GM20000 (cell line): ENCODE measurements at regions not wholly inside any gene's neighbourhood (a gene's known extent, or its start where the extent isn't known, plus 50 kb on each side); places are given as distances from the start of the nearest gene placed in this dataset.

Experiments
- DNase-seq: peaks from one replicate; pipeline ENCODE4 v3.0.0; 2012; ENCODE audit warnings: low spot score
- TF ChIP-seq, protein P1 (sequence below): IDR thresholded peaks from 2 replicates; pipeline ENCODE4 v1.5.1; 2012; ENCODE audit warnings: mild to moderate bottlenecking, control low read depth; ENCODE audit errors: extremely low read depth, missing control alignments

DNA sequence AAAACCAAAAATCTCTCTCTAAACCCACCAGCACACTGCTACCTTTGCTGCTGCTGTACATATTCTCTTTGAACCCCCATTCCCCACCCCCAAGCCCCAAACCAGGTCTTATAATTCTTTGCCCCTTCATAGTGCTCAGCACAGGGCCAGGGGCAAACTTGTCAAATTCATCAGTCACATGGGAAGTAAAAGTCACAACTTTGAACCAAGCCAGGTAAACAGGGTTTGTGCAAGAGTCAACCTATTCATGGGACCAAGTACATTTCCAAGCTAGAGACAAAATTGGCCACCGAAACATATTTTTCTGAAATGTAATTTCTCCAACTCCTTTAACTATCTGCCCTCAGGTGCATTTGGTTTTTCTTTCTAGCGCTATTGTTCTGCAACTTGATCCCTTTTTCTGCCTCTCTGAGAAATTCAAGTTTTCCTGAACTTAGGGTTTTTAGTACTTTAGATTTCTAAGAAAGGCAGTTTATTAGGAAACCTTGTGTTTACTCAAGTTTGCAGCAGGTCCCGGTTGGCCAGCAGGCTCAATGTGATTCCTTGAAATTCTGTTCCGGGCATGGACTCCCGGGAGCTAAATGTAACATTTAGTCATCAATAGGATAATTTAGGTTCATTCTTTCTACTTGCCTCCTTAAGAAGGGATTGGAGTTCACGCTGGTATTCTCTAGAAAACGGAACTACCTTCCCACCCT, 230.5 kb downstream of the EFCAB11 start:
- TF ChIP-seq, protein P1, sequence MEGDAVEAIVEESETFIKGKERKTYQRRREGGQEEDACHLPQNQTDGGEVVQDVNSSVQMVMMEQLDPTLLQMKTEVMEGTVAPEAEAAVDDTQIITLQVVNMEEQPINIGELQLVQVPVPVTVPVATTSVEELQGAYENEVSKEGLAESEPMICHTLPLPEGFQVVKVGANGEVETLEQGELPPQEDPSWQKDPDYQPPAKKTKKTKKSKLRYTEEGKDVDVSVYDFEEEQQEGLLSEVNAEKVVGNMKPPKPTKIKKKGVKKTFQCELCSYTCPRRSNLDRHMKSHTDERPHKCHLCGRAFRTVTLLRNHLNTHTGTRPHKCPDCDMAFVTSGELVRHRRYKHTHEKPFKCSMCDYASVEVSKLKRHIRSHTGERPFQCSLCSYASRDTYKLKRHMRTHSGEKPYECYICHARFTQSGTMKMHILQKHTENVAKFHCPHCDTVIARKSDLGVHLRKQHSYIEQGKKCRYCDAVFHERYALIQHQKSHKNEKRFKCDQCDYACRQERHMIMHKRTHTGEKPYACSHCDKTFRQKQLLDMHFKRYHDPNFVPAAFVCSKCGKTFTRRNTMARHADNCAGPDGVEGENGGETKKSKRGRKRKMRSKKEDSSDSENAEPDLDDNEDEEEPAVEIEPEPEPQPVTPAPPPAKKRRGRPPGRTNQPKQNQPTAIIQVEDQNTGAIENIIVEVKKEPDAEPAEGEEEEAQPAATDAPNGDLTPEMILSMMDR, result no peak

DNA sequence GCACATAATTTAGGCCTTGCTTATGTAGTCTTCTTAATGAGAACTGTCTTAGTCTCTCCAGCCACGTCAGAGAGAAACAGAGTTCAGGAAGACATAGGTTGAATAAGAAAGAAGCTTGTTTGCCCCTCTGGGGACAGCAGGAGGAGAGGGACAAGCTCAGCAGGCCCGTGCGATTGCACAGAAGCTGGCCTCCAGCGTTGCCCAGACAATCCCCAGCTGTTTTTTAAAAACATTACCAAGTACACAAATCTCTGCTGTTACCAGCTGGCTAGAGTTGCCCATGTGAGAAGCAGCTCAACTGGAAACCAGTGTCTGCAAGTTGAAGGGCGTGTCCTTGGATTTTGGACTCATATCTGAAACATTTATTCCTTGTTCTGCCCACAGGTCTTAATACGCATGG, 232.6 kb downstream of the EFCAB11 start:
- DNase-seq, result no peak
- TF ChIP-seq, protein P1, result no peak

More for the DNA sequence above, 230.5 kb downstream of the EFCAB11 start:
- DNase-seq, result no peak

DNA sequence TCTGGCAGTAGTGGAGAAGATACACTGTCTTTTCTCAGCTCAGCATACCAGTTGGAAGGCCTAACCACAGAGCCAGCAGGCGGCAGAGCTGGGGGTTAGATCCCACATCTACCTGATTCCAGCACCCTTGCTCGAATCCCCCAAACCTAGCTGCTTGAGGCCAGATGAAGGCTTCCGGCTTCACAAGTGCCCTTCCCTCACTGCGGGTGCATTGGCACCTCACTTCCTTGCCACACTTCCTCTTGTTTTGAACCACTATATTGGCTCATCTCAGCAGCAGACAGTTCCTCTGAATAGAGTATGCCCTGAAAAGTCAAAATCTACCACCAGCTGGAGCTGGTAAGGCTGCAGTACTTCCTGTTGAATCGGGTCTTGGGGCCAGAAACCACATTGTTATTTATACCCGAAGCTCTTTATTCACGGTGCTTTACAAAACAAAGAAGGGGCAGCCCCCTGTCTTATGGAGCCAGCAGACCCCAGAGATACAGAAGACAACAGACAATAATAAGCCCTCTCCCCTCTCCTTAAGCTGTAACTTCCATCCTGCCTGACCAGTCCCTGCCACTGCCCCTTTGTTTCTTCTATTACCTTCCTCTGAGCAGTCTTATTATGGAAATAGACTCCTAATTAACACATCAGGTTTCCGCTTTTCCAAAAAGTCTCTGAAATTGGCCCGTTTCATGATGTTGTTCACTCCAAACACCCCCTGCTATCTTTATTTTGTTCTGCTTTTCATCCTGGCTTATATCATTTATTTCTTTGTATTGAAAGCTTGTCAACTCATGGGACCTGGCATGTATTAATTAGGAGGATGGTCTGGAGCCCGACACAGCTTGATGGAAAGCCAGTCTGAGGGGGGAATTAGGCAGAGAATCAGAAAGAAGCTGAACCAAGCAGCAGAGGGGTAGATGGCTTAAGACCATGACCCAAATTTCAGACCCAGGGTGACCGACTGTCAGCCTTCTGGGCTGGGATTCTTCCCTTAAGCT, 233.5 kb downstream of the EFCAB11 start:
- peak; percentile 36 for DNase-seq
- TF ChIP-seq, protein P1, result no peak

DNA sequence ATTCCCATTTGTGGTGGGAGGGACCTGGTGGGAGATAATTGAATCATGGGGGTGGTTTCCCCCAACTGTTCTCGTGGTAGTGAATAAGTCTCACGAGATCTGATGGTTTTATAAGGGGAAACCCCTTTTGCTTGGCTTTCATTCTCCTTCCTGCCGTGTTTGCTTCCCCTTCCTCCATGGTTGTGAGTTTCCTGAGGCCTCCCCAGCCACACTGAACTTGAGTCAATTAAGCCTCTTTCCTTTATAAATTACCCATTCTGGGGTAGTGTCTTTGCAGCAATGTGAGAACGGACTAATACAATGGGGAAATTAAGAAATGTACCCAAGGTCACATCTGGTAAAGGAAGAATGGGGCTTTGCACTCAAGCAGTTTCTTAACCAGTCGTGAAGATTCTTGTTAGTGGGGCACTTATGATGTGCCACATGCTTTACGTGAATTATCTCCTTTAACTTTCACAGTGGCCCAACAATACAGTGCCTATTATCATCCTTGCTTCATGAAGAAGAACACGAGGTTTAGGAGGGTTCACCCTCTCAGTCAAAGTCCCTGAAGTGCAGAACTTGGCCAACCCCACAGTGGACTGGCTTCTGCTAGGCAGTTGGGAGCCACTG, 234.3 kb downstream of the EFCAB11 start:
- no peak for DNase-seq
- TF ChIP-seq, protein P1, result no peak

DNA sequence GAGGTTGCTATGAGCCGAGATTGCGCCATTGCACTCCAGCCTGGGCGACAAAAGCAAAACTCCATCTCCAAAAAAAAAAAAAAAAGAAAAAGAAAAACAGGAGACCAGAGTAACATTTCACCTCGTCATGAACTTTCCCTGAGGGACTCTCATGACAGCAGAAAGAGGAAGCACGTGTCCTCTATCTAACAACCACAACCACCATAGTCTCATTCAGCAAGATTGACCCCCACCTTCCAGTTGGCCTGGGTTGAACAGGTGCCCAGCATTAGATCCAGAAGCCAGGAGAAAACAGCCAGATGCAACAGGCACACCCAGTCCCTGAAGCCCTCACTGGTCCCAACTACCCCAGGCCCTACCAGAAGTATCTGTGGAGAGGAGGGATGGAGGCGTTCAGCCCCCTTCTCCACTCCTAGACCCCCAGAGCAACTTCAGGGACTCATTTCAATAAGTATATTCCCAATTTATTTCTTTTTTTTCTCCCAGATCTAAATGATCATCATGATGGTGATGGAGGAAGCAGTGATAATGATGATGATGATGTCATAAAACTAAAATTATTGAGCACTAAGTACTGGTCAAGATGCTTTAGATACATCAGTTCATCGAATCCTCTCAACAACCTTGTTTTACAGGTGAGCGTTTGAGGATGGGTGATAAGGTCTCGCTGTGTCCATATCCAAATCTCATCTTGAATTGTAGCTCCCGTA, 235.0 kb downstream of the EFCAB11 start:
- DNase-seq, result peak; percentile 38
- TF ChIP-seq, protein P1, result no peak

DNA sequence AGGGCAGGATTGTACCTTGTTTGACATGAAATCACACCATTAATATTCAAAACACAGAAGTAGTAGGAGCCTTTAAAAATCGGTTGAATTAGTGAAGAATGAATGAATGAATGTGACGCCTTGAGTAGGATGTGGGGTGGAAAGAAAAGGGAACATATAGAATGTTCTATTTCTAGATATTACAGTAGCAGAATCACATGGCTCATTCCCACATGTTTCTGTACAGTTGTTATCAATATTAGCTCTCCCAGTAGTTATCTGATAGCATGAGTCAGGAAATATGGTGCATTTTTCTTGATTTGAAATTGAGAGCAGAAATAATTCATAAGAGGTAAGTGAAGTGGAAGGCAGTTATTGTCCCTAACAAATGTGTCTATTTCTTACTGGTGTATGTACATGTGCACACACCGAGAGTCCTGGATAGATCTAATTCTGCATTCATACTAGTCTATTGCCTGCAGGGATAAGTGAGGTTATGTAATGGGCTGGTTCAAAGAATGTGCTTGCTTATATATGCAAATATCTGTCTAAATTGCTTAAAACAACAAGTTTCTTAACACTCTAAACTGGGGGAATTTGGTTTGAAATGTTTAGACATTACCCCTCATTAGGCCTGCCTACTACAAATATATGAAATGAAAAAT, 245.4 kb downstream of the EFCAB11 start:
- DNase-seq, result no peak
- TF ChIP-seq, protein P1, result no peak
